Upper lobe of left lung (tissue), 4 donors: ENCODE measurements at regions not wholly inside any gene's neighbourhood (a gene's known extent, or its start where the extent isn't known, plus 50 kb on each side); places are given as distances from the start of the nearest gene placed in this dataset.

Experiments used
- POLR2A ChIP-seq, 4 donors: fragments of 450-650 bp; IDR thresholded peaks; one replicate each; pipeline ENCODE4 v1.5.1; 2016 to 2017; ENCODE audit warnings: antibody characterized with exemption in 4 of 4, mild to moderate bottlenecking in 2 of 4
- POLR2AphosphoS5 ChIP-seq, 2 donors: sonication (generic); formaldehyde crosslinking; IDR thresholded peaks; one replicate each; pipeline ENCODE4 v1.5.1; 2017; ENCODE audit warnings: antibody characterized with exemption in 2 of 2
- TF ChIP-seq, protein P1 (sequence below), 6 experiments: fragments of 450-650 bp in 4 of 6; fragments of 200-600 bp in 2 of 6; sonication (generic) in 2 of 6; IDR thresholded peaks; one replicate each; pipeline ENCODE4 v1.5.1; 2016 to 2019; ENCODE audit warnings: antibody characterized with exemption in 6 of 6

DNA sequence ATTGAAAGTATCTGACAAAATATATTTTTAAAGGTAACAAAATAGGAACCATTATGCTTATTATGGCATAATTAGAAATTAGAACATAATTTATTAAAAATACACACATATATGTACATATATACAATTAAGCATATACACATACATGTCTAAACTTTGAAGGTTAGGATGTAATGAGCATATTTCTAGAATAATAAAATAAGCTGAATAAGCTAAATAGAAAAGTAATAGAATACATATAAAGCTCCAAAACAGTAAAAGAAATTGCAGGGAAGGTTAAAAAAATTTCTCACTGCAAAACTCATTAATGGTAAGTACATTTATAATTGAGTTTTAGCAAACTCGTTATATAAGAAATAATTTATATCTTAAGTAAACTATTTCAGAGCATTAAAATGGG lies 1561.5 kb upstream of the ZEB2 start:
- TF ChIP-seq, protein P1, sequence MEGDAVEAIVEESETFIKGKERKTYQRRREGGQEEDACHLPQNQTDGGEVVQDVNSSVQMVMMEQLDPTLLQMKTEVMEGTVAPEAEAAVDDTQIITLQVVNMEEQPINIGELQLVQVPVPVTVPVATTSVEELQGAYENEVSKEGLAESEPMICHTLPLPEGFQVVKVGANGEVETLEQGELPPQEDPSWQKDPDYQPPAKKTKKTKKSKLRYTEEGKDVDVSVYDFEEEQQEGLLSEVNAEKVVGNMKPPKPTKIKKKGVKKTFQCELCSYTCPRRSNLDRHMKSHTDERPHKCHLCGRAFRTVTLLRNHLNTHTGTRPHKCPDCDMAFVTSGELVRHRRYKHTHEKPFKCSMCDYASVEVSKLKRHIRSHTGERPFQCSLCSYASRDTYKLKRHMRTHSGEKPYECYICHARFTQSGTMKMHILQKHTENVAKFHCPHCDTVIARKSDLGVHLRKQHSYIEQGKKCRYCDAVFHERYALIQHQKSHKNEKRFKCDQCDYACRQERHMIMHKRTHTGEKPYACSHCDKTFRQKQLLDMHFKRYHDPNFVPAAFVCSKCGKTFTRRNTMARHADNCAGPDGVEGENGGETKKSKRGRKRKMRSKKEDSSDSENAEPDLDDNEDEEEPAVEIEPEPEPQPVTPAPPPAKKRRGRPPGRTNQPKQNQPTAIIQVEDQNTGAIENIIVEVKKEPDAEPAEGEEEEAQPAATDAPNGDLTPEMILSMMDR (IDR thresholded peaks at IDR 0.05) = no peak
- TF ChIP-seq POLR2A (IDR thresholded peaks at IDR 0.05) = no peak
- no peak for TF ChIP-seq POLR2AphosphoS5 (IDR thresholded peaks at IDR 0.05)
